Omental fat pad (tissue), 3 donors: ENCODE measurements at regions not wholly inside any gene's neighbourhood (a gene's known extent, or its start where the extent isn't known, plus 50 kb on each side); places are given as distances from the start of the nearest gene placed in this dataset.

Experiments
- ATAC-seq: fragments of 150-250 bp; one replicate; pipeline ENCODE4 v1.9.1; 2016; ENCODE audit warnings: mild to moderate bottlenecking, moderate library complexity; ENCODE audit not compliant: low FRiP score
- DNase-seq: peaks from one replicate; pipeline ENCODE4 v3.0.0-alpha.2; 2019; ENCODE audit warnings: low spot score
- TF ChIP-seq, protein P1 (sequence below), 3 donors: fragments of 450-650 bp; IDR thresholded peaks; one replicate each; pipeline ENCODE4 v1.5.1; 2016 to 2017; ENCODE audit warnings: antibody characterized with exemption in 3 of 3, mild to moderate bottlenecking in 3 of 3, moderate library complexity in 2 of 3

GRCh38 chr16:87086575-87086974, 230.6 kb downstream of the C16orf95 start:
- ATAC-seq: no peak
- TF ChIP-seq, protein P1, sequence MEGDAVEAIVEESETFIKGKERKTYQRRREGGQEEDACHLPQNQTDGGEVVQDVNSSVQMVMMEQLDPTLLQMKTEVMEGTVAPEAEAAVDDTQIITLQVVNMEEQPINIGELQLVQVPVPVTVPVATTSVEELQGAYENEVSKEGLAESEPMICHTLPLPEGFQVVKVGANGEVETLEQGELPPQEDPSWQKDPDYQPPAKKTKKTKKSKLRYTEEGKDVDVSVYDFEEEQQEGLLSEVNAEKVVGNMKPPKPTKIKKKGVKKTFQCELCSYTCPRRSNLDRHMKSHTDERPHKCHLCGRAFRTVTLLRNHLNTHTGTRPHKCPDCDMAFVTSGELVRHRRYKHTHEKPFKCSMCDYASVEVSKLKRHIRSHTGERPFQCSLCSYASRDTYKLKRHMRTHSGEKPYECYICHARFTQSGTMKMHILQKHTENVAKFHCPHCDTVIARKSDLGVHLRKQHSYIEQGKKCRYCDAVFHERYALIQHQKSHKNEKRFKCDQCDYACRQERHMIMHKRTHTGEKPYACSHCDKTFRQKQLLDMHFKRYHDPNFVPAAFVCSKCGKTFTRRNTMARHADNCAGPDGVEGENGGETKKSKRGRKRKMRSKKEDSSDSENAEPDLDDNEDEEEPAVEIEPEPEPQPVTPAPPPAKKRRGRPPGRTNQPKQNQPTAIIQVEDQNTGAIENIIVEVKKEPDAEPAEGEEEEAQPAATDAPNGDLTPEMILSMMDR (IDR thresholded peaks at IDR 0.05): no peak
- no peak for DNase-seq

- ATAC-seq (no peak), DNase-seq (no peak)
- TF ChIP-seq, protein P1 (IDR thresholded peaks at IDR 0.05): no peak
Observed at GRCh38 chr16:87092958-87093357, 224.2 kb downstream of the C16orf95 start.

GRCh38 chr16:87093804-87094555, 223.2 kb downstream of the C16orf95 start:
- ATAC-seq (no peak), DNase-seq (no peak)
- TF ChIP-seq, protein P1 (IDR thresholded peaks at IDR 0.05): no peak

DNA sequence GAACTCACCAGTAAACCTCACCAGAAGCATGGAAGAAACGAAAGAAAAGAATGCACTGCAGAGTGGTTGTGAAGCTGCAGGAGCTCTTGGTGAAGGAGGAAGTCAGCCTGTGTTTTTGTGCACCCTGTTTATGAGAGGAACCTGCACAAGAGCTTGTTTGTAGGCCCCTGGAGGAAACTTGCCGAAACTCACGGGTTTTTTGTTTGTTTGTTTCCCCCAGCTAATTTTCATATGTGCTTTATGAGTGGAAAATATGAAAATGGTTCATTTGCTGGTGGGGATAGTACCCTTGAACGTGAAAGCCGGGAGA, 222.7 kb downstream of the C16orf95 start:
- no peak for DNase-seq
- TF ChIP-seq, protein P1 (IDR thresholded peaks at IDR 0.05): no peak

DNA sequence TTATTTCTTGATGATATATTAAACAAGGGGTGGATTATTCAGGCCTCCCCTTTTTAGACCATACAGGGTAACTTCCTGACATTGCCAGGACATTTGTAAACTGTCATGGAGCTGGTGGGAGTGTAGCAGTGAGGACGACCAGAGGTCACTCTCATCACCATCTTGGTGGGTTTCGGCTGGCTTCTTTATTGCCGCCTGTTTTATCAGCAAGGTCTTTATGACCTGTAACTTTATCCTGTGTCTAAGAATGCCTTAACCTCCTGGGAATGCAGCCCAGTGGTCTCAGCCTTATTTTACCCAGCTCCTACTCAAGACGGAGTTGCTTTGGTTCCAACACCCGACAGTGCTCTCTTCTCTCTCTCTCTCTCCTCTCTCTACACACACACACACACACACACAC, 221.9 kb downstream of the C16orf95 start:
- ATAC-seq (no peak), DNase-seq (no peak)
- TF ChIP-seq, protein P1 (IDR thresholded peaks at IDR 0.05): no peak

More for the DNA sequence above, 222.7 kb downstream of the C16orf95 start:
- ATAC-seq: no peak

DNA sequence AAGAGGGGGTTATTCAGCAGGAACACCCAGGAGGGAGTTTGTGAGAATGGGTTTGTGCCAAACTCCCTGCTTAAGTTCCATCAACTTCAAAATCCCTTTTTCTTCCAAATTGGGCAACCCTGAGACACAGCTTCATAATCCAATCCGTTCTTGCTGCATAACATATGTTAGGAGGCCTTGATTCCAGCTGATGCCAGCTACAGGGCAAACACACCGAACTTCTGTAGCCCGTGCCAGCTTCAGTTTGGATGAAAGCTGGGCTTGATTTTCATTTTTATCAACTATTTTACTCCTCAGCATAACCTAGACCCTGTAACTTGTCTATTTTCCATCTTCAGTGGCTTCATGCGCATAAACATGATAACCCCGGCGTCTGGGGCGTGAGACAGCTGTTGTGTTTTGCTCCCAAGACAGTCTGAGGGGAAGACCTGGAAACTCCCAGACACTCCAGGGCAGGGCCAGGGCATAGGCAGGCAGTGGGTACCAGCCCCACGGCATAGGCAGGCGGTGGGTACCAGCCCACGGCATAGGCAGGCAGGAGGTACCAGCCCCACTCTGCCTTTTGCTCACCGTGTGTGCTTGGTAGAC, 220.4 kb downstream of the C16orf95 start:
- TF ChIP-seq, protein P1 (IDR thresholded peaks at IDR 0.05): no peak
- DNase-seq: no peak
- ATAC-seq: no peak

DNA sequence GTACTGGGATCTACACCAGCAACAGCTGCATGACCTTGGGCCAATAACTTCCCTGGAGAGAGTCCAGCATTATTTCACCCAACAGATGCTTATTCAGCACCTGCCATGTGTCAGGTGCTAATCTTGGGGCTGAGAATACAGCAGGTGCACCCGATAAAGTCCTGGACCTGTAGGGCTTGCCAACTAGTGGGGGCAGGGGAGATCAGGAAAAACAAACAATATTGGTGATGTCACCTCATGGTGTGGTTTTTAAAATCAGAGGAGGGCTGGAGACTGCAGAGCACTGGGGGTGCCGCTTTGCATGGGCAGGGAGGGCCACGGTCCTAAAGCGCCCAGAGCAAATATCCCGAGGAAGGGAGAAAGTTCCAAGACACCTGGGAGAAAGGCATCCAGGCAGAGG, 218.8 kb downstream of the C16orf95 start:
- ATAC-seq: no peak
- DNase-seq: no peak
- TF ChIP-seq, protein P1 (IDR thresholded peaks at IDR 0.05): no peak
